Anterior cingulate cortex (tissue), 58 donors: ENCODE measurements at regions not wholly inside any gene's neighbourhood (a gene's known extent, or its start where the extent isn't known, plus 50 kb on each side); places are given as distances from the start of the nearest gene placed in this dataset.
A peak's percentile ranks its signal among the peaks of the same experiment; 100 is the strongest.

Experiments used
- DNase-seq, 58 donors: peaks; one replicate each; lab custom pipeline; 2025; lab: John Stamatoyannopoulos, UW

DNA sequence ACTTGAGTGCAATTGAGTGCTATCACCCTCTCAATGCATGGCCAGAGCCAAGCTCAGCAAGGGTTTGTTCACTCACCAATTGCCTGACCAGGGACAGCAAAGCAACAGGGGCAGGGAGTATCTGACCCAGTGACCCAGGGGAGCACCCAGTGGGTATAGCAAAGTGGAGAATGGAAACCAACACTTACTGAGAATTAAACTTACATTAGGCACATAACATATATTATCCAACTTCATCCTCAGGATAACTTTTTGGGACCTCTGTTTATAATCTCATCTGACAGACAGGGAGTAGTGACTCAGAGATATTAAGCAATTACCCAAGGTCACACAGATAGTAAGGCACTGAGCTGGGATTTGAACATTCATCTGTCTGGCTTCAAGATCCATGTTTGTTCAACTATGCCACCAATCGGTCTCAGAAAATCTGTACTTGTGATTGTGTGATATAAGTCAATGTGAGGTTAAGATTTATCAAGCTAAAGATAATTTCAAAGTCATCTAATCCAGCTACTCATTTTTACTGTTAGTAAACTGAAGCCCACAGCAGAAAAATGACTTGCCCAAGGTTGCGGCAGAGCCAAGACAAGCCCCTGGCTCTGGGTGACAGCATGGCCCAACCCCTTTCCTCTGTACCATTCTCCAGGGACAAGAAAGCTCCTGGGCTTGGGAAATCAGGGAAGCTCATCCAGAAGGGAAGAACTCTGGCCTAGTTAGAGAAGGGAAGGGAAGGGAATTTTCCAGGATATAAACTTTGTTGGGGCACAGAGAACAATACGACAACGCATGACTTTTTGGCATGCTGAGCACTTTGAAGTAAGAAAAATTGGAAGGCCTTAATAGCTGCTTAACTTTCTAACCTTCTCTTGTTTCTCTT lies 138.0 kb upstream of the SMAD3 start:
- no peak for DNase-seq

DNA sequence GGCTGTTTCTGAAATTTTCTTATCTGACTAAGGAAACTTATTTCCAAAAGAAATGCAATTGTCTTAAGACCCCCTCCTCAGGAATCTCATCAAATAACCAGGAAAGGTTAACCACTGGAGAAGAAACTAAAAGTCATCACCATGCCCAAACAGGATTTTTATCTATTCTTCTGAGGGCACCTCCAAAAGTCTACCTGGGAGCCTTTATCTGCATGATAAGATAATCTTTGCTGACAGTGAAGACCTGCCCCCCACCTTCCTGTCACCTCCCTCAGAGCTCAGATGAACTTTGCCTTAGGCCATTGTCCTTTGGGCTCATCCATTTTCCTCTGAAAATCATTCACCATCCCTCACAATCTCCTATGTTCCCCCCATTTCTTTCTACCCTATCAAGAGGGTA lies 137.3 kb upstream of the SMAD3 start:
- no peak for DNase-seq

DNA sequence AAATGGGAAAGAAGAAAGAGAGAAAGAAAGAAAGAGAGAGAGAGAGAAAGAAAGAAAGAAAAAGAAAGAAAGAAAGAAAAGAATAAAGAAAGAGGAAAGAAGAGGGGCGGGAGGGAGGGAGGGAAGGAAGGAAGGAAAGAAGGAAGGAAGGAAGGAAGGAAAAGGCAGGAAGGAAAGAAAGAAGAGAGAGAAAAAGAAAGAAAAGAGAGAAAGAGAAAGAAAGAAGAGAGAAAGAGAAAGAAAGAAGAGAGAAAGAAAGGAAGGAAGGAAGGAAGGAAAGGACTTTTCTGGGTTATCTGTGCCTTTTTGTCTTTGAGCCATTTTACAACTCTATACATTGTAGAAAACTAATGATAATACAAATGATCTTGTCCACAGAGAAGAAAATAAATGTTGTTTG lies 136.6 kb upstream of the SMAD3 start:
- DNase-seq = no peak

DNA sequence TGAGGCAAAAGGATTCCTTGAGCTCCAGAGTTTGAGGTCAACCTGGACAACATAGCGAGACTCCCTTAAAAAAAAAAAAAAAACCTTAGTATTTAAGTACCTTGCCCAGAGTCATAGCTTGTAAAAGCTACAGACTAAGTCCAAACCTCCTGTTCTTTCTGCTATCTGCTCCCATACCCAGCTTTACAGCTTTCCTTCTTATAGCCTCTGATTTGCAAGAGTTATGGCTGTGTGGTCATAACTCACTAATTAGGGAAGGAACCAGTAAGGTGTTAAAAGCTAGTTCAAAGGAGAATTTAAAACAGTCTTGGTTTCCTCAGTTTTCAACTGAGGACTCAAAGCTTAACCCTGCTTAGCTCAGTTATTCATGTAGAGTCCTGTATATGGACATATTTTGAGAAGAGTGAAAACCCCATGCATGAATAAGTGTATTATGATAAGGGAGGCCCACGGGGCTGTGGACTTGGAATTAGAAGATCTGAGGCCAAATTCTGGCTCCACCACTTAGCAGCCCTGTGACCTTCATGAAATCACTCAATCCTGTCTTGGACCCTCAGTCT lies 135.5 kb upstream of the SMAD3 start:
- no peak for DNase-seq

DNA sequence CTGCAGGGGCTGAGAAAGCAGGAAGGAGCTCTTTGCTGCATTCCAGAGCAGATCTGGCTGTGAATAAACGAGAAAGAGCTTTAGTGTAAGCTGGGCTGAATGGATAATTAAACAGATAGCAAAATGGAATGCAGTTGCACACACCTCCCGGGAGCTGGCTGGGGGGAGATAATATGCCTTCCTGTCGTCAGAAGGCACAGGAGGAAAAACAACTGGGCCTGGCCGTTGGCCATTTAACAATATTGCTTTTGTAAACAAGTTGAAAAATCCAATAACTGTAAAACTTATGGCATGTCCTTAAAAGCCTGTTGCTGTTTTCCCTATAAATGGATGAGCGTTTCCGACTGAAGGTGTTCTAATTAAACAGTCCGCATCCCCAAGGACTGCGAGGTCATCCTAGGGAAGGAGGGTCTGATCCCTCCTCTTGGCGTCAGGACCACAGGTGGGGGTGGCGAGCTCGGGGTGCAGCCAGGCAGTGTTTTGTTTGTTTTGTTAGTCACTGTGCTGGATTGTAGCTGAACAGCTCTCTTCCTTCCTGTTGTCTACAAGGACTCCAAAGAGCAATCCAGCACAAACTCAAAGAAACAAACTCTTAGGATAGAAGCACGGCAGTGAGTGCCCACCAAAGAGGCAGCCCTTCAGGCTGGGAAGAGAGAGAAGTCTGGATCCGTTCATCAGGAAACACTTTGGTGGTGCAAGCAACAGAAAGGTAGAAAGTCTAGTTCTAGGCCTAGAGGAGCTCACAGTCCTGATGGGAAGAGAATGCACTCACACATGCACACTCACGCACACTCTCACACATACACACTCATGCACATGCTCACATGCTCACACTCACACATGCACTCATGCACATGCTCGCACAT lies 133.4 kb upstream of the SMAD3 start:
- no peak for DNase-seq

DNA sequence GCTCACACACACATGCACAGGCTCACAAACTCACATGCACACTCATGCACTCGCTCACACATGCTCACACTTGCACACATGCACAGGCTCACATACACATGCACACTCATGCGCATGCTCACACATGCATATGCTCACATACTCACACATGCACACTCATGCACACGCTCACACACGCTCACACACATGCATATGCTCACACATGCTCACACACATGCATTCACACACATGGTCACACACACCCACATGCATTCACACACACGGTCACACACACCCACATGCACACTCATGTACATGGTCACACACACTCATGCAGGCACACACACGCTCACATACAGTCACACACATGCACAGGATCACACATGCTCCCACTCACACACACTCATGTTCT lies 132.8 kb upstream of the SMAD3 start:
- no peak for DNase-seq

DNA sequence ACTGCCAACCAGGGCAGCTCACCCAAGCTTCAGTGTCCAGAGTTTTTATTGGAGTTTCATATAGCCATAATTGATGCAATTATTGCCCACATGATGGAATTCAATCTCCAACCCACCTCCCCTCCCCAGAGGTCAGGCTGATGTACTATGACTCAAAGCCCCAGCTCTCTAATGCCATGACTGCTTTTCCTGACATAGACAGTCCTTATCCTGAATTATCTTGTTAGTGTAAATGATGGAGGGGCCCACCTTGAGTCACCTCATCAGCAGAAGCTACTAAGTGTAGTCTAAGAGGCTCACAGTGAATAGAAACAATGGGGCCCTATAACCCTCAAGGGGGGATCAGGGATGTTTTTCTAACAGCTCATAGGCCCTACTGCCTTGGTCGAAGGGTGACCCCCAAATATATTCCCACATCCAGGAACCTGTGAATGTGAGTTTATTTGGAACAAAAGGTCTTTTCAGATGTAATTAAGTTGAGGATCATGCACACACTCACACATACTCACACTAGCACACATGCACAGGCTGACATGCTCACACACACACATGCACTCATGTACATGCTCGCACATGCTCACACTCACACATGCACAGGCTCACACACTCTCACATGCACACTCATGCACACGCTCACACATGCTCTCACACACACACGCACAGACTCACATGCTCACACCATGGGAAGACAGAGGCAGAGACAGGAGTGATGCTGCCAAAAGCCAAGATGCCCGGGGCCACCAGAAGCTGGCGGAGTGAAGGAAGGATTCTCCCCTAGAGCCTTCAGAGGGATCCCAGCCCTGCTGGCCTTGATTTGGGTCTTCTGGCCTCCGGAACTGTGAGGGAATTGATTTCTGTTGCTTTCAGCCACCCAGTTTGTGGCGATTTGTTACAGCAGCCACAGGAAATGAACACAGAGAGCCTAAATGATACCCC lies 131.2 kb upstream of the SMAD3 start:
- DNase-seq = no peak

DNA sequence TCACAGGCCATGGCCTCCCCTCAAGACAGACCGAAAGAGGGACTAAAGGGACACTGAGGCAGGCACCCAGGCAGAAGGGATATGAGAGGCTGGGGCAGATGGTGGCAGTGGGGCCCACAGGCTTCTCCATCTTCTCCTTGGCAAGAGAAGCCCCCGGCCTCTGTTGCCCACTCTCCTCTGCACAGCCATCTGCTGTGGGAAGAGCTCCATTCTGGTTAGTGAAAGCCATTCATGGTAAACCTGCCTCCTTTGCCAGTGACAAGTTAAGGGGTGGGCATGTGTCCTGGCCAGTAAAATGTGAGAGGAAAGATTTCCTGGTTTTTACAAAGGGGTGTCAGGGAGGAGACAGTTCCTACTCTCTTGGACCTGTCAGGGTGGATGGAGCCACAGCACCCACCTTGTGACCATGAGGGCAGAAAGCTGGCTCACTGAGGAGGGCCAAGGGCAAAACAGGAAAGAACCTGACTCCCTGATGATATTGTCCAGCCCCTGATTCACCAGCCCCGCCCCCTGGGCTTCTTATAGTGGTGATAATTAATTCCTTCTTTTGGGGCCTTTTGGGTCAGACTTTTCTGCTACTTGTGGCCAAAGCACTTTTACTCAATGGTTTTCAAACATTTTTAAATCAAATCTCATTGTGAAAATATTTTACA lies 130.4 kb upstream of the SMAD3 start:
- no peak for DNase-seq

DNA sequence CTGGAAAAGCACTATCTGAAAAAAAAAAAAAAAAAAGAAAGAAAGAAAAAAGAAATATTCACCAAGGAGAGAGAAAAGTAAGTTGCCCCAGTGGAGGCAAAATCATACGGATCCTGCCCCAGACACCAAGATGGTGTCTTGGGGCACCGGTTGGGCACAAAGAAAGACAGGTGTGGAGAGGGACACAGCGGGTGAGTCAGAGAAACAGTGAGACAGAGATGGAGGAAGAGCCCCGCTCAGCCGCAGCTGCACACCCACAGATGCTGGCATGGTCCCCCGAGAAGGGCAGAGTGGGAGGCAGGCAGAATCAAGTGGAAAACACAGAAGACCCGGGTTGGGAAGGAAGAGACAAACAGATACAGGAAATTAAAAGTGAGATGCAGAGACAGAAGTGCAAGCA lies 129.7 kb upstream of the SMAD3 start:
- peak in 2 of 58 donors; percentile 2 to 7 for DNase-seq

DNA sequence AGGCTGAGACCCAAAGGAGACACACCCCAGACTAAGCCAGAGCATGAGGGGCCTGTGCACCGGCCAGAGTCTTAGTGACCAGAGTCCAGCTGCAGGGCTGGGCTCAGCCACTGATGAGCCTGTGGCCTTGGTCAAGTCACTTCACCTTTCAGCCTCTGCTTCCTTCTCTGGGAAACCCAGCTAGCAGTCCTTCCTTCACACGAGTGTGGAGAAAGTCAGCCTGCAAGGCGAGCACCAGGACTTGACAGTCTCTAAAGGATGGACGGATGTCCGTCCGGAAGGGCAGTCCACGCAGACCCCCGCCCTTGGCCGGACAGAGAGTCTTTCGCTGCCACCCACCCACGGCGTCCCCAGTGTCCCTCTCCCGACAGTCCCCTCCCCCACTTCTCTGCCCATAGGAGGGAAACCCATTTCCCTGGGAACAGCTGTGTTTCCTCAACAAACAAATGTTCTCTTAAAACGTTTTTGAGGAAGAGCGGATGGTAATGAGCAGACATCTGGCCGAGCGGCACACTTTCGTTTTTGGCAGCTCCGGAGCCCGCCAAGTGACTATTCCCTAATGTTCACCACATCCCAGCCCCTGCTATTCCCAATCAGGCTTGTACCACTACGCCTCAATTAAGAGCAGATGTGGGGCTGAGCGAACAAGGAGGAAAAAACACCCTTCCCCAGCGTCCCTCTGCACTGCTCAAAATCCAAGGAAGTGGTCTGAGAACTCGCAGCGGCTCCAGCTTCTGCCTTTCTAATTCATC lies 129.1 kb upstream of the SMAD3 start:
- DNase-seq = peak in 10 of 58 donors; percentile 7 to 35 (median 12)

DNA sequence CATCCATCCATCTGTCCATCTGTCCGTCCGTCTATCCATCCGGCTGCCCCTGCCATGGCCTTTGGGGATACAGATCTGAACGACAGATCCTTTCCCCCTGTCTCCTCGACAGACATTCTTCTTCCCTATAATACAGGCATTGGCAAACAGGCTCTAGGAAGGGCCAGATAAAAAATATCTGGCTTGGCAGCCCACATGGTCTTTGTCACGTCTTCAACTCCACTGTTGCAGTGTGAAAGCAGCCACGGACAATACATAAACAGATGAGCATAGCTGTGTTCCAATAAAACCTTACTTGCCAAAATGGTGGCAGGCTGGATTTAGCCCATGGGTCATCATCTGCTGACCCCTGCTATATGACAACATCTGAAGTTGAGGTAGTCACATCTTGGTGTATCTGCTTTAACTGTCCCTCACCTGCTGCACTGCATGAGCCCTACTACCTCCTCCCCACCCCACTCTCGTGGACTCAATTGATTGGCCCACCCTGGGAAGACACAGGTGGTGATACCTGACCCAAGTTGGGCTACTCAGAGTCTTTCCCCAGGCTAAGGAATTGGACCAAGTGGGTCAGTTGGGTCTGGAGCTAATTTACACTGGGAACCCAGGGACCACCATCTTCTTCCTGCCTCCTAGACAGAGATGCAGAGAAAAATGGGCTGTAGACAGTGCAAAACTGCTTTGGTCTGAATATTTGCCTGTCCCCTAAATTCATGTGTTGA lies 128.4 kb upstream of the SMAD3 start:
- DNase-seq = no peak

DNA sequence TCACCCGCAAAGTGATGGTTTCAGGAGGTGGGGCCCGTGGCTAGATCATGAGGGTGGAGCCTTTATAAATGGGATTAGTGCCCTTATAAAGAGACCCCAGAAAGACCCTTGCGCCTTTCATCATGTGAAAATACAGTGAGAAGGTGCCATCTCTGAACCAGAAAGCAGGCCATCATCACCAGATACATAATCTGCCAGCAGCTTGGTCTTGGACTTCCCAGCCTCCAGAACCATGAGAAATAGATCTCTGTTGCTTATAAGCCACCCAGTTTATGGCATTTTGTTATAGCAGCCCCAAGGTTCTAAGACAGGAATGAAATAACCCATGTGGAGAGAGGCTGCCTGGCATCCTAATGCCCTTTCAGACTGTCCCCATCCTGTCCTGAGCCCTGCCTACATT lies 127.8 kb upstream of the SMAD3 start:
- no peak for DNase-seq

DNA sequence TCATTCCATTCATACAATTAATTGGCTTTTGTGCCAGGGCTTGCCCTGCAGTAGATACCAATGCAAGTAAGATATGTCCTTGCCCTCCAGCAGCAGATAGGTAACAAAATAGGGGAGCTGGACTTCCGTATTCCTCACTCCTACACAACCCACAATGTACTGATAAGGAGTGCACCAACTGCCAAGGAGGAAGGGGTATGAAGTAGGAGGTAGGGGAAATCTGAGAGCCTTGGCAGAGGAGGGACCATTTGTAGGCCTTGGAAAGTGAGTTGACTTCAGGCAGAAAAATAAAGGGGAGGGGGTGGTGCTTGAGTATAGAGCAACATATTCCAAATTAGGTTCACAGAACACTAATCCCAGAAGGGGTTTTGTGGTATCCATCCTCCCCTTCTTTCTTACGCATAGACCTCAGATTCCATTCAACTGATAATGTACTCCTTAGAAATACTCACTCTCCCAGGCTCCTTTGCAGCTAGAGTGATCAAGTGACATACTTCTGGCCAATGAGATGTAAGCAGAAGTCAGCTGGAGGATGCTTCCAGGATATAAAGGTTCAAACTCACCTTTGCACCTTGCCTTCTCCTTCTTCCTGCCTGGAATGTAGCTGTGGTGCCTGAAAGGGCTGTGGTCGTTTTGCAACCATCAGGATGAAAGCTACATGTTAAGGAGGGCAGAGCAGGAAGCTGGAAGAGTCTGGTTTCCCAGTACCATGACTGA lies 127.1 kb upstream of the SMAD3 start:
- DNase-seq = no peak

DNA sequence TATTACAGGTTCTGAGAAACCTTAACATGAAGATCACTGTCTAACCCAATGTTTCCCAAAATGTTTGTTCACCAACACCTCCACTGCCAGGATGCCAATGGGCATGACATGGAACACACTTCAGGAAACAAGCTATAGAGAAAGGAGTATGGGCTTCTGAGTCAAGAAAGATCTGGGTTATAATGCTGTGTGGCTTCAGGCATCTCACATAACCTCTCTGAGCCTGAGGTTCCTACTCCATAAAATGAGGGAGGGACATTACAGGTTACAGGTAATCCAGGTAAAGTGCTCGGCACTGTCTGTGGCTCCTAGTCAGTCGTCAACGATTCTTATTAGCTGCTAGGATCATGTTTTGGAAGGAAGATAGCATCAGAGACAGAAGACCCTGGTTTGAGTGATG lies 126.4 kb upstream of the SMAD3 start:
- no peak for DNase-seq

DNA sequence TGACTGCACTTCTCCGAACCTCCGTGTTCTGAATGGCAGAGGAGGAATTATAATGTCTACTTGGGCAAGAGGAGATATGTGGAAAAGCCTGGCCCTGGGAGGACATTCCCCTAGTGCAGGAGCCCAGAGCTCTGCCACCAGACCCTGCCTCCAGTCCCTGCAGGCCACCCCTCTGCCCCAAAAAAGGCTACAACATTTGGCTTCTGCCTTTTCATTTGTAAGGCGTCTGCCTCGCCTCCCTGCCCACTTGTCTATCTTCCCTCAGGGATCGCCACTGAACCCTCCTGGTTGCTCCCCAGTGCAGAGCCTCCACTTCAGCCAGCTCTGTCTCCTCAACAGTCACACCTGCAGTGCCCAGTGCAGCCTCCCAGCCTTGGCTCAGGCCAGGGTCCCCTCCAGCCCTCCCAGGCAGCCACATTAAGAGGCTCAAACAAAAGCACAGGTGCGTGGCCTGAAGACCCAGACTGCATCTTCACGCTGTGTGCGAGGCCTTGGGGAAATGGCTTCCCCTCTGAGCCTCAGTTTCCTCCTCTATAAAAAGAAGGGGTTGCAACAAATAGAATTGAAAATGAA lies 125.9 kb upstream of the SMAD3 start:
- no peak for DNase-seq

DNA sequence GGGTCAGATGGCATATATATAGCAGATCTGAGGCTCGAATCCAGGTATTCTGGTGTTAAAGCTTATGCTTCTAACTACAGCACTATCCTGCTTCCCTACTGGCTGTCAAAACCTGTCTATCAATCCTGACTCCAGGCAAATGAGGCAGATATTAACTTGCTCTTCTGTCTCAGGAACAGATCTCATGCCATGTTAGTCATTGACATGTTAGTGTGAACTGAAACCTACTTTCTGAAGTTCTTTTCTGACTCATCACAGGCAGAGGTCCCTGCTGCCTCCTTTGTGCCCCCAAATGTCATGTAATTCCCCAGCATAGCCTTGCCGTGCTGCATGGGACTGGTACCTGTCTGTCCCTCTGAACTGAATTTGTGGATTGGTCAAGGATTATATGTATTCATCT lies 125.0 kb upstream of the SMAD3 start:
- DNase-seq = no peak

DNA sequence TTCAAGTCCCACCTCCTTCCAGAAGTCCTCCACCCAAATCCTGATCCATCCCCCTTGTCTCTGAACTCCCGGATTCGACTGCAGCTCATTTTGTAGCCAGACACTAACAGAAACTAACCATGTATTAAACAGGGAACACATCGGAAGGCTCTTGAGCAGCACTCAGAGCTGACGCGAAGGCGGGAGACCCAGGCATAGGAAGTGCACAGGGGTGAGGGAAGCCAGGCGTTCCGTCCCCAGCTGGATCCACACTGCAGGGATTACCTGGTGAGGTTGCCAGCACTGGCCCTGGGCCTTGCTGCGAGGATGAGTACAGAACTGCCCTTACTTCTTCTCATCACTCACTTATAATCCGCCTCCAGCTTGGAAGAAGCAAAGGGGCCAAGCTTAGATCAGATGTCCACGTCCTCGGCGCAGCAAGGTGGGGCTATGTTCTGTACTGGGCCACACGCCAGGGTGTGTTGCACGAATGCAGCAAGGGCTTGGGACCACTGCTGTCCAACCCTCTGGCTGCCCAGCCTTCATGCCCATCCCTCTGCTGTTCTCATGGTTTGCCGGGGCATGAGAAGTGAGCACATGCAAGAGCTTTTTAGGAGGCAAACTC lies 124.2 kb upstream of the SMAD3 start:
- no peak for DNase-seq
